ENCODE measurements at regions not wholly inside any gene's neighbourhood (a gene's known extent, or its start where the extent isn't known, plus 50 kb on each side); places are given as distances from the start of the nearest gene placed in this dataset.

- WGBS, 2 donors (ENCODE audit: low coverage in 1 of 2): 89 to 96% methylated on average over 2 of the region's 2 CpGs
- Histone ChIP-seq H3K36me3 (no peaks in the 10 kb centered on the region), H3K9me3 (no peaks in the 10 kb centered on the region), H3K4me3 (no peak overlapping the region), H3K27ac (no peak overlapping the region), H3K27me3 (no peaks in the 10 kb centered on the region), H3K4me1 (no peaks in the 10 kb centered on the region)
- TF ChIP-seq CTCF (IDR thresholded peaks at IDR 0.05) (no peak), EP300 (IDR thresholded peaks at IDR 0.05) (no peak), POLR2A (IDR thresholded peaks at IDR 0.05) (no peak), POLR2AphosphoS5 (IDR thresholded peaks at IDR 0.05) (no peak)
- ATAC-seq: no peak
These were observed 1317.7 kb downstream of the FSTL5 start for GRCh38 chr4:160846121-160846520.

- H3K4me1 ChIP-seq: no peaks in the 10 kb centered on the region
- H3K9me3 ChIP-seq: no peaks in the 10 kb centered on the region
- no peak overlapping the region for H3K27ac ChIP-seq
- no peak overlapping the region for H3K4me3 ChIP-seq
- no peaks in the 10 kb centered on the region for H3K27me3 ChIP-seq
- no peaks in the 10 kb centered on the region for H3K36me3 ChIP-seq
- WGBS, 2 donors (ENCODE audit: low coverage in 1 of 2): 50 to 60% methylated on average over 1 of the region's 1 CpG
- no peak for ATAC-seq
- no peak for TF ChIP-seq EP300 (IDR thresholded peaks at IDR 0.05)
- no peak for TF ChIP-seq POLR2A (IDR thresholded peaks at IDR 0.05)
- TF ChIP-seq POLR2AphosphoS5 (IDR thresholded peaks at IDR 0.05): no peak
- no peak for TF ChIP-seq CTCF (IDR thresholded peaks at IDR 0.05)
These were observed 1316.6 kb downstream of the FSTL5 start for GRCh38 chr4:160847228-160847627.

GRCh38 chr4:160848489-160848888, 1315.3 kb downstream of the FSTL5 start:
- TF ChIP-seq EP300 (IDR thresholded peaks at IDR 0.05): no peak
- no peak for TF ChIP-seq CTCF (IDR thresholded peaks at IDR 0.05)
- TF ChIP-seq POLR2AphosphoS5 (IDR thresholded peaks at IDR 0.05): no peak
- no peak for TF ChIP-seq POLR2A (IDR thresholded peaks at IDR 0.05)

GRCh38 chr4:160848901-160849760, 1314.7 kb downstream of the FSTL5 start:
- Histone ChIP-seq H3K9me3 (no peaks in the 10 kb centered on the region), H3K27ac (no peak overlapping the region), H3K4me1 (no peaks in the 10 kb centered on the region), H3K27me3 (no peaks in the 10 kb centered on the region), H3K36me3 (no peaks in the 10 kb centered on the region), H3K4me3 (no peak overlapping the region)
- TF ChIP-seq EP300 (IDR thresholded peaks at IDR 0.05) (no peak), CTCF (IDR thresholded peaks at IDR 0.05) (no peak), POLR2A (IDR thresholded peaks at IDR 0.05) (no peak), POLR2AphosphoS5 (IDR thresholded peaks at IDR 0.05) (no peak)
- ATAC-seq: no peak
- 35 to 67% methylated on average over 9 of the region's 9 CpGs for WGBS, 2 donors (ENCODE audit: low coverage in 1 of 2)

More at GRCh38 chr4:160848489-160848888, 1315.3 kb downstream of the FSTL5 start:
- Histone ChIP-seq H3K36me3 (no peaks in the 10 kb centered on the region), H3K27me3 (no peaks in the 10 kb centered on the region), H3K27ac (no peak overlapping the region), H3K4me1 (no peaks in the 10 kb centered on the region), H3K9me3 (no peaks in the 10 kb centered on the region), H3K4me3 (no peak overlapping the region)
- WGBS, 2 donors (ENCODE audit: low coverage in 1 of 2): 66 to 71% methylated on average over 4 of the region's 4 CpGs
- no peak for ATAC-seq

- no peak for ATAC-seq
- TF ChIP-seq POLR2AphosphoS5 (IDR thresholded peaks at IDR 0.05): no peak
- TF ChIP-seq POLR2A (IDR thresholded peaks at IDR 0.05): no peak
- TF ChIP-seq EP300 (IDR thresholded peaks at IDR 0.05): no peak
- TF ChIP-seq CTCF (IDR thresholded peaks at IDR 0.05): no peak
- Histone ChIP-seq H3K9me3 (no peaks in the 10 kb centered on the region), H3K4me1 (no peaks in the 10 kb centered on the region), H3K4me3 (no peak overlapping the region), H3K27ac (no peak overlapping the region), H3K36me3 (no peaks in the 10 kb centered on the region), H3K27me3 (no peaks in the 10 kb centered on the region)
- WGBS, 2 donors (ENCODE audit: low coverage in 1 of 2): 44 to 56% methylated on average over 1 of the region's 1 CpG
These were observed 1299.5 kb downstream of the FSTL5 start for GRCh38 chr4:160864253-160864652.

All from gastroesophageal sphincter (tissue), 4 donors.